ENCODE measurements at regions not wholly inside any gene's neighbourhood (a gene's known extent, or its start where the extent isn't known, plus 50 kb on each side); places are given as distances from the start of the nearest gene placed in this dataset.

- intact Hi-C loops (cut with DNase I), result no loop called here
- H3K9me3 ChIP-seq, result no peaks in the 10 kb centered on the region
- no peak for TF ChIP-seq CTCF (IDR thresholded peaks at IDR 0.05)
- TF ChIP-seq POLR2A (IDR thresholded peaks at IDR 0.05), result no peak
- WGBS, 2 donors, result 84 to 92% methylated on average over 3 of the region's 3 CpGs
- H3K4me1 ChIP-seq, result peaks cover 0 to 15% (median 0%) of the 10 kb centered on the region in 3 donors
- H3K36me3 ChIP-seq, result no peaks in the 10 kb centered on the region
- H3K27me3 ChIP-seq, result no peaks in the 10 kb centered on the region
- DNase-seq, result no peak
- H3K27ac ChIP-seq, result no peak overlapping the region
- H3K4me3 ChIP-seq, result no peak overlapping the region
Measured at GRCh38 chr1:87495147-87495546, 166.5 kb downstream of the LMO4 start.

GRCh38 chr1:87495870-87496269 lies 167.2 kb downstream of the LMO4 start:
- no peaks in the 10 kb centered on the region for H3K27me3 ChIP-seq
- WGBS, 2 donors, result 81 to 83% methylated on average over 6 of the region's 6 CpGs
- H3K4me1 ChIP-seq, result peaks cover 0 to 15% (median 0%) of the 10 kb centered on the region in 3 donors
- no peak overlapping the region for H3K27ac ChIP-seq
- intact Hi-C loops (cut with DNase I), result no loop called here
- H3K36me3 ChIP-seq, result no peaks in the 10 kb centered on the region
- H3K9me3 ChIP-seq, result no peaks in the 10 kb centered on the region
- DNase-seq, result no peak
- H3K4me3 ChIP-seq, result no peak overlapping the region
- TF ChIP-seq POLR2A (IDR thresholded peaks at IDR 0.05), result no peak
- TF ChIP-seq CTCF (IDR thresholded peaks at IDR 0.05), result no peak

GRCh38 chr1:87497380-87498203 lies 168.9 kb downstream of the LMO4 start:
- peaks cover 0 to 23% (median 0%) of the 10 kb centered on the region in 3 donors for H3K4me1 ChIP-seq
- H3K36me3 ChIP-seq, result no peaks in the 10 kb centered on the region
- 21 to 30% methylated on average over 1 of the region's 1 CpG for WGBS, 2 donors
- no peak for TF ChIP-seq POLR2A (IDR thresholded peaks at IDR 0.05)
- TF ChIP-seq CTCF (IDR thresholded peaks at IDR 0.05), result no peak
- no peaks in the 10 kb centered on the region for H3K9me3 ChIP-seq
- no peak overlapping the region for H3K27ac ChIP-seq
- no peaks in the 10 kb centered on the region for H3K27me3 ChIP-seq
- intact Hi-C loops (cut with DNase I), result no loop called here
- no peak overlapping the region for H3K4me3 ChIP-seq
- DNase-seq, result no peak

GRCh38 chr1:87501738-87502137 lies 173.1 kb downstream of the LMO4 start:
- Histone ChIP-seq H3K27me3 (no peaks in the 10 kb centered on the region), H3K9me3 (peaks cover 0 to 6% (median 0%) of the 10 kb centered on the region in 3 donors), H3K36me3 (no peaks in the 10 kb centered on the region), H3K4me3 (no peak overlapping the region), H3K27ac (no peak overlapping the region), H3K4me1 (peaks cover 0 to 60% (median 3%) of the 10 kb centered on the region in 3 donors)
- 57 to 63% methylated on average over 2 of the region's 2 CpGs for WGBS, 2 donors
- intact Hi-C loops (cut with DNase I), result no loop called here
- no peak for DNase-seq
- no peak for TF ChIP-seq CTCF (IDR thresholded peaks at IDR 0.05)
- TF ChIP-seq POLR2A (IDR thresholded peaks at IDR 0.05), result no peak

- no peaks in the 10 kb centered on the region for H3K36me3 ChIP-seq
- intact Hi-C loops (cut with DNase I), result no loop called here
- peak overlapping the region; percentile 5 to 65 (median 38) for H3K27ac ChIP-seq
- no peak for TF ChIP-seq POLR2A (IDR thresholded peaks at IDR 0.05)
- TF ChIP-seq CTCF (IDR thresholded peaks at IDR 0.05), result no peak
- no peaks in the 10 kb centered on the region for H3K27me3 ChIP-seq
- 29 to 43% methylated on average over 8 to 9 of the region's 9 CpGs for WGBS, 2 donors
- H3K9me3 ChIP-seq, result peaks cover 0 to 6% (median 0%) of the 10 kb centered on the region in 3 donors
- H3K4me1 ChIP-seq, result peaks cover 0 to 64% (median 3%) of the 10 kb centered on the region in 3 donors
- H3K4me3 ChIP-seq, result no peak overlapping the region
- DNase-seq, result no peak
Measured at GRCh38 chr1:87505391-87505983, 176.8 kb downstream of the LMO4 start.
